ENCODE measurements at regions not wholly inside any gene's neighbourhood (a gene's known extent, or its start where the extent isn't known, plus 50 kb on each side); places are given as distances from the start of the nearest gene placed in this dataset.

- TF ChIP-seq CTCF (IDR thresholded peaks at IDR 0.05 in 2 of 3, conservative IDR thresholded peaks at IDR 0.05 in 1 of 3; ENCODE audit: control insufficient read depth in 2 of 3, extremely low read depth in 1 of 3, insufficient read depth in 1 of 3, low read depth in 3 of 3, low read length in 3 of 3) (no peak), REST (IDR thresholded peaks at IDR 0.05; ENCODE audit: low read depth, low read length) (no peak), ZBTB11 (CRISPR knock-in tag; IDR thresholded peaks at IDR 0.05) (no peak), JUNB (IDR thresholded peaks at IDR 0.05) (no peak), ESRRA (IDR thresholded peaks at IDR 0.05; ENCODE audit: low read length) (no peak), RBBP5 (conservative IDR thresholded peaks at IDR 0.05) (no peak), TCF7 (IDR thresholded peaks at IDR 0.05; ENCODE audit: borderline replicate concordance) (no peak), EP300 (IDR thresholded peaks at IDR 0.05; ENCODE audit: borderline replicate concordance in 1 of 2, control insufficient read depth in 1 of 2, low read depth in 2 of 2, low read length in 2 of 2) (no peak), ATF3 (IDR thresholded peaks at IDR 0.05; ENCODE audit: borderline replicate concordance, extremely low read depth, low read depth, low read length) (no peak)
These were observed 459.9 kb upstream of the GNPDA2 start for GRCh38 chr4:45186249-45186648.

Data from GM12878 (cell line).